BJ (cell line): ENCODE measurements at regions not wholly inside any gene's neighbourhood (a gene's known extent, or its start where the extent isn't known, plus 50 kb on each side); places are given as distances from the start of the nearest gene placed in this dataset.

Experiments used
- CTCF ChIA-PET: fragments of 350-600 bp; formaldehyde crosslinking; extraction: SDS; loops from one replicate; lab custom pipeline; 2021; ENCODE audit warnings: antibody characterized with exemption, inconsistent platforms; lab: Yijun Ruan, JAX
- POLR2A ChIA-PET: fragments of 300-600 bp; sonication (Branson Sonifier 250); formaldehyde crosslinking; extraction: SDS; loops from one replicate; lab custom pipeline; 2021; ENCODE audit warnings: antibody characterized with exemption; lab: Charles Lee
- DNase-seq: peaks from one replicate; pipeline ENCODE4 v3.0.0-alpha.2; 2011; ENCODE audit warnings: low read depth
- H3K27me3 ChIP-seq: 2 replicates; pipeline ENCODE4 v1.6.0; 2011; ENCODE audit warnings: low read length; ENCODE audit not compliant: control insufficient read depth, insufficient read depth
- H3K36me3 ChIP-seq: 2 replicates; pipeline ENCODE4 v1.5.1; 2011; ENCODE audit warnings: low read length; ENCODE audit not compliant: control insufficient read depth, insufficient read depth
- H3K4me3 ChIP-seq: 2 replicates; pipeline ENCODE4 v1.5.1; 2011; ENCODE audit warnings: low read depth, mild to moderate bottlenecking, control low read depth, low read length
- CTCF ChIP-seq: IDR thresholded peaks from 2 replicates; pipeline ENCODE4 v1.5.1; 2011; ENCODE audit warnings: low read depth, mild to moderate bottlenecking, control low read depth, inconsistent platforms, low read length, moderate library complexity; ENCODE audit not compliant: insufficient read depth

GRCh38 chr3:152731511-152731910 lies 103.4 kb upstream of the P2RY1 start:
- ChIA-PET POLR2A (no interaction called here), CTCF (no interaction called here)
- Histone ChIP-seq H3K27me3 (no peaks in the 10 kb centered on the region), H3K4me3 (no peak overlapping the region), H3K36me3 (no peaks in the 10 kb centered on the region)
- no peak for TF ChIP-seq CTCF
- DNase-seq = no peak

GRCh38 chr3:152733584-152734119 lies 101.3 kb upstream of the P2RY1 start:
- no peak for TF ChIP-seq CTCF

GRCh38 chr3:152737021-152737908 lies 97.7 kb upstream of the P2RY1 start:
- ChIA-PET CTCF (no interaction called here), POLR2A (no interaction called here)
- H3K36me3 ChIP-seq = no peaks in the 10 kb centered on the region
- no peak for DNase-seq
- H3K27me3 ChIP-seq = no peaks in the 10 kb centered on the region
- H3K4me3 ChIP-seq = no peak overlapping the region
- TF ChIP-seq CTCF = no peak

More at GRCh38 chr3:152733584-152734119, 101.3 kb upstream of the P2RY1 start:
- Histone ChIP-seq H3K4me3 (no peak overlapping the region), H3K36me3 (no peaks in the 10 kb centered on the region), H3K27me3 (no peaks in the 10 kb centered on the region)
- DNase-seq = no peak
- ChIA-PET POLR2A (no interaction called here), CTCF (no interaction called here)

GRCh38 chr3:152738656-152739055 lies 96.3 kb upstream of the P2RY1 start:
- no peaks in the 10 kb centered on the region for H3K36me3 ChIP-seq
- no peak for DNase-seq
- H3K4me3 ChIP-seq = no peak overlapping the region
- TF ChIP-seq CTCF = no peak
- H3K27me3 ChIP-seq = no peaks in the 10 kb centered on the region
- POLR2A ChIA-PET = no interaction called here
- CTCF ChIA-PET = no interaction called here
